OCI-LY7 (cell line): ENCODE measurements at regions not wholly inside any gene's neighbourhood (a gene's known extent, or its start where the extent isn't known, plus 50 kb on each side); places are given as distances from the start of the nearest gene placed in this dataset.

Experiments
- BruUV-seq: library from RNA; stranded (reverse); fragments of 400-500 nt; replicated peaks from 2 replicates; lab custom pipeline; 2021; lab: Mats Ljungman, UMichigan
- CTCF ChIA-PET: fragments of 300-600 bp; sonication (Branson Sonifier 250); formaldehyde crosslinking; loops from one replicate; lab custom pipeline; 2022; ENCODE audit warnings: antibody characterized with exemption; ENCODE audit not compliant: unreplicated experiment; lab: Charles Lee
- POLR2A ChIA-PET: fragments of 300-600 bp; sonication (Branson Sonifier 250); formaldehyde crosslinking; loops from one replicate; lab custom pipeline; 2022; ENCODE audit warnings: antibody characterized with exemption; lab: Charles Lee
- DNase-seq: peaks from one replicate; pipeline ENCODE4 v3.0.0-alpha.2; 2015; ENCODE audit warnings: low spot score
- H2AFZ ChIP-seq: fragments of 200-600 bp; sonication (generic), shearing (Covaris generic); 2 replicates; pipeline ENCODE4 v1.6.1; 2014; ENCODE audit warnings: mild to moderate bottlenecking, antibody characterized with exemption, low read length, moderate library complexity
- H3K27ac ChIP-seq: fragments of 200-600 bp; sonication (generic); 2 replicates; pipeline ENCODE4 v1.5.1; 2014; ENCODE audit warnings: mixed run types, low read depth, mild to moderate bottlenecking, moderate library complexity, low read length, inconsistent platforms; ENCODE audit not compliant: poor library complexity, severe bottlenecking
- H3K36me3 ChIP-seq: fragments of 200-600 bp; sonication (generic); 2 replicates; pipeline ENCODE4 v1.6.1; 2014; ENCODE audit warnings: mild to moderate bottlenecking, antibody characterized with exemption, low read length, moderate library complexity, mixed read lengths; ENCODE audit not compliant: insufficient read depth
- H3K4me1 ChIP-seq: fragments of 200-600 bp; sonication (generic); 2 replicates; pipeline ENCODE4 v1.5.1; 2014; ENCODE audit warnings: mild to moderate bottlenecking, low read length; ENCODE audit not compliant: insufficient read depth, poor library complexity, severe bottlenecking
- H3K4me2 ChIP-seq: fragments of 200-600 bp; sonication (generic); 2 replicates; pipeline ENCODE4 v1.6.1; 2014; ENCODE audit warnings: mild to moderate bottlenecking, low read length
- H3K4me3 ChIP-seq: fragments of 200-600 bp; sonication (generic); 2 replicates; pipeline ENCODE4 v1.5.1; 2014; ENCODE audit warnings: mild to moderate bottlenecking, low read depth, low read length; ENCODE audit not compliant: poor library complexity, severe bottlenecking
- H3K79me2 ChIP-seq: fragments of 200-600 bp; sonication (generic); 2 replicates; pipeline ENCODE4 v1.6.1; 2016; ENCODE audit warnings: low read depth, mild to moderate bottlenecking, low read length, moderate library complexity, mixed read lengths; ENCODE audit not compliant: insufficient read depth
- H3K9me2 ChIP-seq: fragments of 200-600 bp; sonication (generic); 2 replicates; pipeline ENCODE4 v1.6.1; 2016; ENCODE audit warnings: mild to moderate bottlenecking, low read length, mixed read lengths; ENCODE audit not compliant: insufficient read depth
- H3K9me3 ChIP-seq: fragments of 200-600 bp; sonication (generic); 2 replicates; pipeline ENCODE4 v1.6.1; 2014; ENCODE audit warnings: mild to moderate bottlenecking, mixed run types, low read length, mixed read lengths
- H4K20me1 ChIP-seq: fragments of 200-600 bp; sonication (generic); 2 replicates; pipeline ENCODE4 v1.6.1; 2014; ENCODE audit warnings: mild to moderate bottlenecking, antibody characterized with exemption, low read length, moderate library complexity, mixed read lengths; ENCODE audit not compliant: insufficient read depth
- CTCF ChIP-seq: fragments of 200-600 bp; sonication (generic); conservative IDR thresholded peaks from 2 replicates; pipeline ENCODE4 v1.5.1; 2014; ENCODE audit warnings: mild to moderate bottlenecking, antibody characterized with exemption, low read length, moderate library complexity, mixed read lengths
- EZH2phosphoT487 ChIP-seq: fragments of 200-600 bp; sonication (generic); IDR thresholded peaks from 2 replicates; pipeline ENCODE4 v1.6.1; 2018; ENCODE audit warnings: low read depth, borderline replicate concordance, mild to moderate bottlenecking, mixed run types, antibody characterized with exemption, low read length, moderate library complexity, mixed read lengths
- intact Hi-C: fragments of 100-400 bp; cut with micrococcal nuclease; formaldehyde crosslinking; loops from one replicate; pipeline ENCODE4 v1.10.0; 2022; ENCODE audit not compliant: unreplicated experiment

GRCh38 chr13:72504131-72504841, 223.1 kb downstream of the MZT1 start:
- Histone ChIP-seq H3K79me2 (no peaks in the 10 kb centered on the region), H3K4me1 (no peaks in the 10 kb centered on the region), H3K27ac (no peak overlapping the region), H3K4me2 (no peak overlapping the region), H3K36me3 (no peaks in the 10 kb centered on the region), H4K20me1 (no peaks in the 10 kb centered on the region), H3K4me3 (no peak overlapping the region), H3K9me3 (no peaks in the 10 kb centered on the region), H3K9me2 (no peaks in the 10 kb centered on the region), H2AFZ (no peak overlapping the region)
- ChIA-PET CTCF (no interaction called here), POLR2A (interaction anchor here (0.5 kb wide), 1 partner anchor 220 kb away, joined by 3 read pairs; no protein-coding TSS in a partner anchor)
- intact Hi-C loops = no loop called here
- no peak for DNase-seq
- TF ChIP-seq CTCF = no peak
- no peak for TF ChIP-seq EZH2phosphoT487
- BruUV-seq = no TSS peak

GRCh38 chr13:72500851-72501250, 226.6 kb downstream of the MZT1 start:
- no peaks in the 10 kb centered on the region for H4K20me1 ChIP-seq
- H3K27ac ChIP-seq = no peak overlapping the region
- TF ChIP-seq CTCF (no peak), EZH2phosphoT487 (no peak)
- no peak overlapping the region for H3K4me2 ChIP-seq
- H3K4me3 ChIP-seq = no peak overlapping the region
- H3K9me3 ChIP-seq = no peaks in the 10 kb centered on the region
- CTCF ChIA-PET = no interaction called here
- DNase-seq = no peak
- H3K4me1 ChIP-seq = no peaks in the 10 kb centered on the region
- POLR2A ChIA-PET = no interaction called here
- H3K79me2 ChIP-seq = no peaks in the 10 kb centered on the region
- H3K36me3 ChIP-seq = no peaks in the 10 kb centered on the region
- no peaks in the 10 kb centered on the region for H3K9me2 ChIP-seq
- H2AFZ ChIP-seq = no peak overlapping the region
- intact Hi-C loops = no loop called here
- no TSS peak for BruUV-seq

GRCh38 chr13:72495681-72496080, 231.7 kb downstream of the MZT1 start:
- Histone ChIP-seq H3K9me2 (no peaks in the 10 kb centered on the region), H3K4me2 (no peak overlapping the region), H3K79me2 (no peaks in the 10 kb centered on the region), H2AFZ (no peak overlapping the region), H3K36me3 (no peaks in the 10 kb centered on the region), H3K27ac (no peak overlapping the region), H4K20me1 (no peaks in the 10 kb centered on the region), H3K4me3 (no peak overlapping the region), H3K4me1 (no peaks in the 10 kb centered on the region), H3K9me3 (no peaks in the 10 kb centered on the region)
- POLR2A ChIA-PET = interaction anchor here (0.9 kb wide), 1 partner anchor 18 kb away, joined by 3 read pairs; no protein-coding TSS in a partner anchor
- CTCF ChIA-PET = no interaction called here
- intact Hi-C loops = no loop called here
- BruUV-seq = no TSS peak
- DNase-seq = no peak
- TF ChIP-seq EZH2phosphoT487 (no peak), CTCF (no peak)
